Left lung (tissue), 4 donors: ENCODE measurements at regions not wholly inside any gene's neighbourhood (a gene's known extent, or its start where the extent isn't known, plus 50 kb on each side); places are given as distances from the start of the nearest gene placed in this dataset.
A peak's percentile ranks its signal among the peaks of the same experiment; 100 is the strongest.

ENCODE experiments used
- ATAC-seq: fragments of 200-7000 bp; cut with Tn5 transposase; one replicate; pipeline ENCODE4 v1.9.1; 2020; ENCODE audit warnings: moderate library complexity
- DNase-seq, 4 donors: peaks; one replicate each; pipeline ENCODE4 v3.0.0-alpha.2; 2013 to 2020
- H3K27ac ChIP-seq, 2 donors: fragments of 200-600 bp; sonication (generic) in 1 of 2; one replicate each; pipeline versions ENCODE4 v1.5.0 to v1.8.0; 2020 to 2021
- H3K27me3 ChIP-seq, 2 donors: fragments of 200-600 bp; sonication (generic) in 1 of 2; one replicate each; pipeline versions ENCODE4 v1.5.0 to v1.8.0; 2020 to 2021
- H3K36me3 ChIP-seq, 2 donors: fragments of 200-600 bp; sonication (generic) in 1 of 2; one replicate each; pipeline versions ENCODE4 v1.5.0 to v1.8.0; 2020 to 2021
- H3K4me1 ChIP-seq, 2 donors: fragments of 200-600 bp; one replicate each; pipeline ENCODE4 v1.8.0; 2021
- H3K4me3 ChIP-seq, 2 donors: fragments of 200-600 bp; sonication (generic) in 1 of 2; one replicate each; pipeline versions ENCODE4 v1.5.0 to v1.8.0; 2020 to 2021; ENCODE audit warnings: mild to moderate bottlenecking in 1 of 2
- H3K9me3 ChIP-seq, 2 donors: fragments of 200-600 bp; sonication (generic) in 1 of 2; one replicate each; pipeline versions ENCODE4 v1.5.0 to v1.8.0; 2020 to 2021
- intact Hi-C, 2 donors: fragments of 100-400 bp; cut with DNase I; formaldehyde crosslinking; loops; one replicate each; pipeline versions ENCODE4 v1.11.2 to v1.14.2; 2022
- TF ChIP-seq, protein P1 (sequence below), 2 donors: fragments of 200-600 bp; sonication (generic) in 1 of 2; IDR thresholded peaks; one replicate each; pipeline versions ENCODE4 v1.5.0 to v1.8.0; 2021; ENCODE audit warnings: antibody characterized with exemption in 2 of 2
- donor health status: DM: no; HTN: yes; CAD: no.
- donor health status: DM: no; HTN: no; CAD: no.

DNA sequence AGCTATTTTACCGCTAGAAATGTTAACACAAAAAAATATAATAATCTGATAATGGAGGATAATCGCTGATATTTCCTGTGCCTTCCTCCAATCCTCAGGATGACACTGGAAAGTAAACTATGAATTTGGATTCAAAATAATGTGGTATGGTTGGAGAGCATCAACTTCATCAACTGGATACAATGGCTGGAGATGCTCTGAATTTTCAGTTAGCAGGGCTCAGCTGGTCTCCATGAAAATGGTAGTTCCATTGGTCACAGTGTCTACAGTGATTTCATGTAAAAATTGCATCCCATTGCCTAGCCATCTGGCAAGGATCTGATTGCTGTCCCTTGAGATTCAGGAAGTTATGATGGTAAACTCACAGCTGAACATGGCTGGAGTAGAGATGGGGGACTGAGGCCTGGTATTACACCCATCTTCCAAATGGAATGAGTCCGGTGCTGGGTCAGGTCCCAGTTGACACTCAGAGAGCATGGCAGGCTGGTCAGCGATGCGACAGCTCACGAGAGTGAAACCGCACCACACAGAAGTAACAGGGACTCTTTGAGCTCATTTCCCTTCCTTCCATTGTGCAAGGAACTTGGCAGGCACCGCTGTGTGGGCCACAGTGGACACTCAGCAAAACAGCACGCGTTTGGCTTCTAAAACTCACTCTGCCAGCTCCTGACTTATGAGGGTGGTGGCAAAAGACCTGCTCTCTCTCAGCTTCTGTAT is 142.4 kb upstream of the TNFAIP3 start:
- Histone ChIP-seq H3K36me3 (no peaks in the 10 kb centered on the region), H3K27me3 (no peaks in the 10 kb centered on the region), H3K27ac (peak overlapping the region in 1 of 2 donors; percentile 69), H3K4me1 (peaks cover 0 to 73% of the 10 kb centered on the region in 2 donors), H3K9me3 (no peaks in the 10 kb centered on the region), H3K4me3 (no peak overlapping the region)
- TF ChIP-seq, protein P1, sequence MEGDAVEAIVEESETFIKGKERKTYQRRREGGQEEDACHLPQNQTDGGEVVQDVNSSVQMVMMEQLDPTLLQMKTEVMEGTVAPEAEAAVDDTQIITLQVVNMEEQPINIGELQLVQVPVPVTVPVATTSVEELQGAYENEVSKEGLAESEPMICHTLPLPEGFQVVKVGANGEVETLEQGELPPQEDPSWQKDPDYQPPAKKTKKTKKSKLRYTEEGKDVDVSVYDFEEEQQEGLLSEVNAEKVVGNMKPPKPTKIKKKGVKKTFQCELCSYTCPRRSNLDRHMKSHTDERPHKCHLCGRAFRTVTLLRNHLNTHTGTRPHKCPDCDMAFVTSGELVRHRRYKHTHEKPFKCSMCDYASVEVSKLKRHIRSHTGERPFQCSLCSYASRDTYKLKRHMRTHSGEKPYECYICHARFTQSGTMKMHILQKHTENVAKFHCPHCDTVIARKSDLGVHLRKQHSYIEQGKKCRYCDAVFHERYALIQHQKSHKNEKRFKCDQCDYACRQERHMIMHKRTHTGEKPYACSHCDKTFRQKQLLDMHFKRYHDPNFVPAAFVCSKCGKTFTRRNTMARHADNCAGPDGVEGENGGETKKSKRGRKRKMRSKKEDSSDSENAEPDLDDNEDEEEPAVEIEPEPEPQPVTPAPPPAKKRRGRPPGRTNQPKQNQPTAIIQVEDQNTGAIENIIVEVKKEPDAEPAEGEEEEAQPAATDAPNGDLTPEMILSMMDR (IDR thresholded peaks at IDR 0.05): no peak
- DNase-seq (peak in 2 of 4 donors; percentile 74 to 79), ATAC-seq (peak; percentile 74)
- intact Hi-C loops: no loop called here

DNA sequence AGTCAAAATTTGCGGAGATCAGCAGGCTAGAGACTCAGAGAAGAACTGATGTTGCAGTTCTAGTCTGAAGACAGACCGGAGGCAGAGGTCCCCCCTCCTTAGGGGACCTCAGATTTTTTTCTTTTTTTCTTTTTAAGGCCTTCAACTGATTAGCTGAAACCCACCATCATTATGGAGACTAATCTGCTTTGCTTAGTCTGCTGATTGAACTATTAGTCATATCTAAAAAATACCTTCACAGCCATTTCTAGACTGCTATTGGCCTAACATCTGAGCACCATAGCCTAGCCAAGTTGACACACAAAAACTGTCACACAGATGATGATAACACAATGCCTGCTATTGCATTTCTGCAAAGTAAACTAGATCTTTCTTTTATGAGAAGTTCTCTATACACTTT is 141.1 kb upstream of the TNFAIP3 start:
- ATAC-seq: no peak
- H3K27ac ChIP-seq: no peak overlapping the region
- no peak for DNase-seq
- no peak overlapping the region for H3K4me3 ChIP-seq
- H3K36me3 ChIP-seq: no peaks in the 10 kb centered on the region
- no peaks in the 10 kb centered on the region for H3K9me3 ChIP-seq
- peaks cover 0 to 65% of the 10 kb centered on the region in 2 donors for H3K4me1 ChIP-seq
- H3K27me3 ChIP-seq: no peaks in the 10 kb centered on the region
- intact Hi-C loops: no loop called here
- TF ChIP-seq, protein P1 (IDR thresholded peaks at IDR 0.05): no peak

DNA sequence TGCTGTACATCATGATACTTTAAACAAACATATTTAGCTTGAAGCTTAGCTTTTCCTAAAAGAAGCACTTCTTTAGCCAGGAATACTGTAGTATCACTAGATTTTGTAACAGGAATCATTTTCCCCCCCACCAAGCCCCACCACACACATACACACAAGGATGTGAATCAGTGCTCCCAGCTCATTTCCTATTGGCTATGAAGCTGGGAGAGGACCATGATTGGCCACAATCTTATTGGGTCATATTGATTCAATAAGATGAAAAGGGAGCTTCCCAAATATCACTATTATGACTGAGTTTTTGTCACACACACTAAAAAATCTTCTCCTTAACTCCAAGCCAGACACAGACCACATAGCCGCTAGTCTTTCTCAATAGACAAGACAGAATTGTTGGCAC is 140.5 kb upstream of the TNFAIP3 start:
- H3K27ac ChIP-seq: no peak overlapping the region
- no peak for DNase-seq
- no peaks in the 10 kb centered on the region for H3K9me3 ChIP-seq
- no peaks in the 10 kb centered on the region for H3K36me3 ChIP-seq
- H3K4me3 ChIP-seq: no peak overlapping the region
- no peaks in the 10 kb centered on the region for H3K27me3 ChIP-seq
- TF ChIP-seq, protein P1 (IDR thresholded peaks at IDR 0.05): no peak
- no peak for ATAC-seq
- peaks cover 0 to 67% of the 10 kb centered on the region in 2 donors for H3K4me1 ChIP-seq
- intact Hi-C loops: no loop called here

DNA sequence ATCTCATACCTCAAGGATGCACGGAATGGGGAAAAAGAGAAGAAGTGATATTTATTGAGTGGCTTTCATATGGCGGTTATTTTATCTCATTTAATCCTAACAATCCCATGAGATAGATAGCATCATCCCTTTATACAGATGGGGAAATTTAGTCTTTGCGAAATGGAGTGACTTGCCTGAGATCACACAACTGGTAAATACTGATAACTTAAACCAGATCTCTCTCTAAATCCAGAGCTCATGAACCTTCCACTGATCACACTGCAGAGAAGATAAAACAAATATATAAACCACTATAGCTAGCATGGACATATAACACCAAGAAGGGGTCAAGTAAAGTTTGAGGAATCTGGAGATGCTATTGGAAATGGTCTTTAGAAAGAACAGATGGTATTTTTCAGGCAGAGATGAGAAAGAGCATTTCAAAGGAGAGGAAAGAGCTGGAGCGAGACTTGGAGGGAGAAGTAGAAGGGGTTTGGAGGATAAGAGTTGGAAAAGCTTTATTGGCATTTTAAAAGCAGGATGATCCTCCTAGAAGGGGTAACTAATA is 139.8 kb upstream of the TNFAIP3 start:
- no peak for ATAC-seq
- Histone ChIP-seq H3K27ac (no peak overlapping the region), H3K4me1 (peaks cover 0 to 74% of the 10 kb centered on the region in 2 donors), H3K36me3 (no peaks in the 10 kb centered on the region), H3K9me3 (no peaks in the 10 kb centered on the region), H3K27me3 (no peaks in the 10 kb centered on the region), H3K4me3 (no peak overlapping the region)
- TF ChIP-seq, protein P1 (IDR thresholded peaks at IDR 0.05): no peak
- intact Hi-C loops: no loop called here
- no peak for DNase-seq

DNA sequence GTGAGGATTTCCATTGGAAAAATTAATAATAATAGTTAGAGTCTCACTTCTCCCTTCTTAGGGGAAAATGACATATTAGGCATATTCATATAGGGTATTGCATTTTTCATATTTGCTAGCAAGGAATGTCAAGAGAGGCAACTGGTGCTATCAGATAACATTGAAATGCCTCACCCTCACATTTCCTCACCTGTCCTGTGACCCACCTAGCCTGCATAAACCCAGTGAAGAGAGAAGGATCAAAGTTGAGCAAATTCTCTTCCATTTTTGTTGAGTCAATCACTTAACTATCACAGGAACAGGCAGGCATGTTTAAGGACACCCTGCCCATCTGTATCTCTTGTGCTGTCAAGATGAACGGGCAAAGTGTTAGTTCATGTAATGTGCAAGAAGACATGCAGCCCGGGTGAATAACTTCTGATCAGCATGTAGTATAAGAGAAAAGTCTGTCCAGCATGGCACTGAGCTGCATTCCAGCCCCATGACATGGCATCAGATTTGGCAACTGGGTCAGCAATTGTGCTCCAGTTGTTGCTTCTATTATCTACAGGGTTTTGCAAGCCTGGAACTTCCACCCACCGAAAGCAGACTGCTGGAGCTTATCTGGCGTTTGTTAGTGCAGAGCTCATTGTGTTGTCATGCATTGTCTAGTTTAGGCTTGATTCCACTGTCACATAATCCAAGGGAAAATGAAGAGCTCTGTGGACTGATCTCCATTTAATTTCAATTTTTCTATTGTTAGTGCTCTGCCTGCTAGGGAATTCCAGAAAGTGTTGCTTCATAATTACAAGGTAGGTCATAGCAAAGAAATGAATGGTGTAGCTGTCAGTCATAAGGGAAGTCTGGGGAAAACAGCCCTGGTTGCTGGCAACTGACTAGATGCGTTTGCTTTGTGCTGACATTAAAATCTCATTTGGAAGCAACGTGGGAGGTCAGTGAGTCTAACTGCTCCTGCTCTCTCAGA is 138.4 kb upstream of the TNFAIP3 start:
- no peak overlapping the region for H3K4me3 ChIP-seq
- no peaks in the 10 kb centered on the region for H3K36me3 ChIP-seq
- ATAC-seq (peak; percentile 36), DNase-seq (peak in 2 of 4 donors; percentile 72 to 84)
- H3K27me3 ChIP-seq: no peaks in the 10 kb centered on the region
- H3K27ac ChIP-seq: peak overlapping the region in 1 of 2 donors; percentile 70
- peaks cover 0 to 73% of the 10 kb centered on the region in 2 donors for H3K4me1 ChIP-seq
- no peaks in the 10 kb centered on the region for H3K9me3 ChIP-seq
- TF ChIP-seq, protein P1 (IDR thresholded peaks at IDR 0.05): no peak
- intact Hi-C loops: no loop called here
